ENCODE measurements at regions not wholly inside any gene's neighbourhood (a gene's known extent, or its start where the extent isn't known, plus 50 kb on each side); places are given as distances from the start of the nearest gene placed in this dataset.

DNA sequence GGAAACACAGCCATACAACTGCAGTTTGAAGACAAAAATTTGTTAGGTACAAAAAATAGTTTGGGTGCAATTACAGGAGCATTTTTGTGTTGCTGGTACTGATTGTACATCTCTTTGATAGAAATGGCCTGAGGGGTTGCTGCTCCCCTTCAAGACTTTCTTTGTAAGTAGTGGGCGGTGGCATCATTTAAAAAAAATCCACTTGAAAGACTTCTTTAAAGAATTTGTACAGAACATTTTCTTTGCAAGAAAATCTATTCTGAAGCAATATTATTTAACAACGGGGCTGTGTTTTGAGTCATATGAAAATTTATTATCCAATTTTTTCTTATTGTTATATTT, 144.1 kb upstream of the CAV2 start:
- Histone ChIP-seq H3K4me3 (no peak overlapping the region), H3K27me3 (no peaks in the 10 kb centered on the region), H3K4me1 (peaks cover 25 to 38% (median 35%) of the 10 kb centered on the region in 3 donors), H3K27ac (peak overlapping the region; percentile 54 to 77 (median 56)), H3K36me3 (no peaks in the 10 kb centered on the region), H3K9me3 (no peaks in the 10 kb centered on the region)
- ATAC-seq (no peak), DNase-seq (no peak), FAIRE-seq (no peak)
- intact Hi-C loops (cut with DNase I), result no loop called here
- WGBS, 2 donors, result 72 to 85% methylated on average over 2 of the region's 2 CpGs
- TF ChIP-seq, protein P1, sequence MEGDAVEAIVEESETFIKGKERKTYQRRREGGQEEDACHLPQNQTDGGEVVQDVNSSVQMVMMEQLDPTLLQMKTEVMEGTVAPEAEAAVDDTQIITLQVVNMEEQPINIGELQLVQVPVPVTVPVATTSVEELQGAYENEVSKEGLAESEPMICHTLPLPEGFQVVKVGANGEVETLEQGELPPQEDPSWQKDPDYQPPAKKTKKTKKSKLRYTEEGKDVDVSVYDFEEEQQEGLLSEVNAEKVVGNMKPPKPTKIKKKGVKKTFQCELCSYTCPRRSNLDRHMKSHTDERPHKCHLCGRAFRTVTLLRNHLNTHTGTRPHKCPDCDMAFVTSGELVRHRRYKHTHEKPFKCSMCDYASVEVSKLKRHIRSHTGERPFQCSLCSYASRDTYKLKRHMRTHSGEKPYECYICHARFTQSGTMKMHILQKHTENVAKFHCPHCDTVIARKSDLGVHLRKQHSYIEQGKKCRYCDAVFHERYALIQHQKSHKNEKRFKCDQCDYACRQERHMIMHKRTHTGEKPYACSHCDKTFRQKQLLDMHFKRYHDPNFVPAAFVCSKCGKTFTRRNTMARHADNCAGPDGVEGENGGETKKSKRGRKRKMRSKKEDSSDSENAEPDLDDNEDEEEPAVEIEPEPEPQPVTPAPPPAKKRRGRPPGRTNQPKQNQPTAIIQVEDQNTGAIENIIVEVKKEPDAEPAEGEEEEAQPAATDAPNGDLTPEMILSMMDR (IDR thresholded peaks at IDR 0.05), result no peak

DNA sequence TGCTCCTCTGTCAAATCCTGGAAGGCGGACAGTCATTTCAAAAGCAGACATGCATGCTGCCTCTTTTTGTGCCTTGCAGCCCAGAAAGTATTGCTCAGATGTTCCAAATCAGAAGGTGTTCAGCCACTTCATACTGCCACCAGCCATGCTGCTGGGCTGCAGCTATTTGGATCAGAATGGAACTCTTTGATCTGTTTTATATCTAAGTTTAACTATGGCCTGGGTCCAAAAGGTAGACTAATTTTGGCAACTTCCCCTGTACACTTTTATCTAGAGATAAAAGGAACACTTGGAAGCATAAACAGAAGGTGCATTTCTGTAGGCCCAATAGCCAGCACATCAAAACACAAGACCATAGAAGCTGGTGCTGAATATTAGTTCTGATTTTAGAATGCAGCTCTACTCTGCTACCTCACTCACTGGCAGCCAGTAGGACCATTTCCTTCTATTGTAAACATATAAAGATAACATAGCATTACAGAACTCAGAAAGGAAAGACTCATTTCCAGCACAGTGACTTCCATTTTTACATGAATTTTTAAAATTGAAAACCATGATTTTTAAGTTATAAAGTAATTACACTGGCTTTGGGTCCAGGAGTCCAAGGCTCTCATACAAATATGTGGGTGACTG, 143.1 kb upstream of the CAV2 start:
- DNase-seq (peak in 2 of 6 donors; percentile 9 to 26), FAIRE-seq (no peak), ATAC-seq (peak; percentile 22 to 64 (median 40))
- H3K36me3 ChIP-seq, result no peaks in the 10 kb centered on the region
- 76 to 88% methylated on average over 1 of the region's 1 CpG for WGBS, 2 donors
- no peak overlapping the region for H3K4me3 ChIP-seq
- intact Hi-C loops (cut with DNase I), result no loop called here
- no peaks in the 10 kb centered on the region for H3K27me3 ChIP-seq
- H3K27ac ChIP-seq, result no peak overlapping the region
- TF ChIP-seq, protein P1 (IDR thresholded peaks at IDR 0.05), result no peak
- no peaks in the 10 kb centered on the region for H3K9me3 ChIP-seq
- peaks cover 25 to 38% (median 35%) of the 10 kb centered on the region in 3 donors for H3K4me1 ChIP-seq

DNA sequence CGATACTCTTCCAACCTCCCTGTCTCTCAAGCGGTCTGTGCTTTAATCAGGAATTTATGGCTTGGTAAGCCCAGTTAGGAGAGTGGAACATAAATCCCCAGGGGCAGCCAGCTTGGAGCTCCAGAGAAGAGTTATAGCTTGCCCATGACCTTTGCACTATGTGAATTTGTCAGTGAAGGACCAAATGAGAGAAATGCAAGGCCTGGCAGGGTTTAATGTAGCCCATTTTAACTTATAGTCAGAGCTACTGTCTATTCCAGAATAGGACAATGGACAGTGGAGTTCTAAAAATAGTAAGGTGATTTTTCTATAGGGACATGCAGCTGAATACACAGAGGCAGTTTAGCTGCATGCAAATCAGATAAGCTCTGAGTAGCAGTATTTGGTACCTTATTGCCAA, 142.6 kb upstream of the CAV2 start:
- ATAC-seq, result no peak
- Histone ChIP-seq H3K4me3 (no peak overlapping the region), H3K27me3 (no peaks in the 10 kb centered on the region), H3K4me1 (peaks cover 25 to 38% (median 35%) of the 10 kb centered on the region in 3 donors), H3K27ac (no peak overlapping the region), H3K9me3 (no peaks in the 10 kb centered on the region), H3K36me3 (no peaks in the 10 kb centered on the region)
- no peak for FAIRE-seq
- no peak for DNase-seq
- TF ChIP-seq, protein P1 (IDR thresholded peaks at IDR 0.05), result no peak
- WGBS, 2 donors, result 72 to 78% methylated on average over 2 of the region's 2 CpGs
- intact Hi-C loops (cut with DNase I), result no loop called here

DNA sequence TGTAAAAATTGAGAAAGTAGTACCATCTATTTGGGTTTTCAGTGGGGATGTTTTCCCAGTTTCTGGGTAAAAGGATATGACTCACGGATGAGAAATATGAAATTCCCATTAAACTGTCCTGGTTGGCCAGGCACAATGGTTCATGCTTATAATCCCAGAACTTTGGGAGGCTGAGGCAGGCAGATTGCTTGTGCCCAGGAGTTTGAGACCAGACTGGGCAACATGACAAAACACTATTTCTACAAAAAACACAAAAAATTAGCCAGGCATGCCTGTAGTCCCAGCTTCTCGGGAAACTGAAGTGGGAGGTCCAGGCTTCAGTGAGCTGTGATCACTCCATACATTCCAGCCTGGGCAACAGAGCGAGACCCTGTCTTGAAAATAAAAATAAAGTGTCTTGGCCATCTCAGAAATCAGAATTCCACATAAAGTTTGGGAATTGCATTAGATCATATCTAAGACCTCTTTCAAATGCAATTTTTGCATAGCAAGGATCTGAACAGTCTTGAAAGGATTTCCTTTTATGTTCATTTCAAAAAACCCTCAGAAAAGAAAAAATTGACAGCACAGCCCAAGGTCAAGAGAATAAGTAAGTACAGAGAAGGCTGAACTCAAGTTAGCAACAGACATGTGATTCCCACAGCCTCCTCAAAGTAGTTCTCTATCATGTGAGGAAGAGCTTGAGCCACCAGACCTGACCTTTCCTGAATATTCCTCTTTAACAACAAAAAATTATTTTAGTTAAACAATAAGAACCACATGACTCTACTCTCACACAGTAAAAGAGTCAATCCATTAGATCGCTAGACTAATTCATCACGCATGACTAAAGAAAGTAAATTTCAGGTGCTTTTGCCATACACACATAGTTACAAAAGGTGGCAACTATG, 141.5 kb upstream of the CAV2 start:
- no peaks in the 10 kb centered on the region for H3K27me3 ChIP-seq
- intact Hi-C loops (cut with DNase I), result no loop called here
- peaks cover 25 to 38% (median 35%) of the 10 kb centered on the region in 3 donors for H3K4me1 ChIP-seq
- 93 to 94% methylated on average over 5 of the region's 5 CpGs for WGBS, 2 donors
- DNase-seq (no peak), FAIRE-seq (no peak), ATAC-seq (no peak)
- TF ChIP-seq, protein P1 (IDR thresholded peaks at IDR 0.05), result no peak
- no peak overlapping the region for H3K4me3 ChIP-seq
- H3K36me3 ChIP-seq, result no peaks in the 10 kb centered on the region
- H3K27ac ChIP-seq, result no peak overlapping the region
- no peaks in the 10 kb centered on the region for H3K9me3 ChIP-seq

DNA sequence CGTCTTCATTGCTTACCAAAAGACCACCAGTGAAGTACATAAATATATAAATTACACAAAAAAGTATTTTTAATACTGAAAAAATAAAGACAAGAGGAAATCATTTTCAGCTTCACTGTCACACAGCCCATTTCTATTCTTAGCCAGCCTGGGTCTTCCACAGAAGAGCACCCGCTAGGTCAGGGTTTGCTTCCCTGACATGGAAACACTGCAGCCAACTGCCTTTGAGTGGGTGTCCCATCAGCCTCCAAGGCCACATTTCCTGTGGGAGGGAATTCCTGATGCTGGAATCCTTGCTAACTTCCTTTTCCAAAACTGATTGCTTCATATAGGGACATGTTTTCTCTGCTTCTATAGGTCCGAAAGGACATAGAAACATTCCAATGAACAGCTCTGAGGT, 137.8 kb upstream of the CAV2 start:
- intact Hi-C loops (cut with DNase I), result no loop called here
- TF ChIP-seq, protein P1 (IDR thresholded peaks at IDR 0.05), result no peak

More for the DNA sequence above, 137.8 kb upstream of the CAV2 start:
- H3K36me3 ChIP-seq, result no peaks in the 10 kb centered on the region
- FAIRE-seq (no peak), ATAC-seq (no peak), DNase-seq (no peak)
- WGBS, 2 donors, result 91 to 95% methylated on average over 3 of the region's 3 CpGs
- peaks cover 0 to 6% (median 5%) of the 10 kb centered on the region in 3 donors for H3K4me1 ChIP-seq
- H3K9me3 ChIP-seq, result no peaks in the 10 kb centered on the region
- H3K27ac ChIP-seq, result no peak overlapping the region
- H3K4me3 ChIP-seq, result no peak overlapping the region
- no peaks in the 10 kb centered on the region for H3K27me3 ChIP-seq
